Ascending aorta (tissue), 2 donors: ENCODE measurements at regions not wholly inside any gene's neighbourhood (a gene's known extent, or its start where the extent isn't known, plus 50 kb on each side); places are given as distances from the start of the nearest gene placed in this dataset.

Experiments
- DNase-seq, 2 donors: peaks; one replicate each; pipeline ENCODE4 v3.0.0-alpha.2; 2019; ENCODE audit warnings: low spot score in 2 of 2
- H3K27ac ChIP-seq, 2 donors: fragments of 200-600 bp; sonication (generic); one replicate each; pipeline ENCODE4 v1.5.1; 2016 to 2017; ENCODE audit warnings: mild to moderate bottlenecking in 1 of 2
- H3K27me3 ChIP-seq: fragments of 200-600 bp; sonication (generic); one replicate; pipeline ENCODE4 v1.5.1; 2017
- H3K36me3 ChIP-seq, 2 donors: fragments of 200-600 bp; sonication (generic); one replicate each; pipeline ENCODE4 v1.5.1; 2016
- H3K4me1 ChIP-seq, 2 donors: fragments of 200-600 bp; sonication (generic); one replicate each; pipeline ENCODE4 v1.5.1; 2016 to 2017; ENCODE audit warnings: mild to moderate bottlenecking in 1 of 2
- H3K4me3 ChIP-seq, 2 donors: fragments of 200-600 bp; sonication (generic); one replicate each; pipeline ENCODE4 v1.5.1; 2016 to 2017; ENCODE audit warnings: mild to moderate bottlenecking in 1 of 2
- H3K9me3 ChIP-seq, 2 donors: fragments of 200-600 bp; sonication (generic); one replicate each; pipeline ENCODE4 v1.5.1; 2016
- intact Hi-C: fragments of 100-400 bp; cut with DNase I; formaldehyde crosslinking; loops from one replicate; pipeline ENCODE4 v1.15.1; 2023
- TF ChIP-seq, protein P1 (sequence below), 3 experiments: fragments of 200-600 bp in 2 of 3; fragments of 450-650 bp in 1 of 3; sonication (generic) in 2 of 3; IDR thresholded peaks; one replicate each; pipeline ENCODE4 v1.5.1; 2016 to 2019; ENCODE audit warnings: antibody characterized with exemption in 3 of 3, mild to moderate bottlenecking in 1 of 3, moderate library complexity in 1 of 3

DNA sequence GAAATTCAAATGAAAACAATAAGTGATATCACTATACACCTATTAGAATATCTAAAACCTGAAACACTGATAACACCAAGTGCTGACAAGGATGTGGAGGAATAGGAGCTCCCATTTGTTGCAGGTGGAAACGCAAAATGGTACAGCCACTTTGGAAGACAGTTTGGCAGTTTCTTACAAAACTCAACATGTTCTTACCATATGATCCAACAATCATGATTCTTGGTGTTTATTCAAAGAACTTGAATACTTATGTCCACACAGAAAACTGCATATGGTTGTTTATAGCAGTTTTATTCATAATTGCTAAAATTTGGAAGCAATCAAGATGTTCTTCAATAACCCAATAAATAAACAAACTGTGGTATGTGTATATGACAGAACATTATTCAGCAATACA lies 107.9 kb downstream of the FHDC1 start:
- H3K4me1 ChIP-seq = no peaks in the 10 kb centered on the region
- H3K9me3 ChIP-seq = no peaks in the 10 kb centered on the region
- no peaks in the 10 kb centered on the region for H3K36me3 ChIP-seq
- H3K27ac ChIP-seq = no peak overlapping the region
- H3K27me3 ChIP-seq = no peaks in the 10 kb centered on the region
- intact Hi-C loops = no loop called here
- no peak for DNase-seq
- TF ChIP-seq, protein P1, sequence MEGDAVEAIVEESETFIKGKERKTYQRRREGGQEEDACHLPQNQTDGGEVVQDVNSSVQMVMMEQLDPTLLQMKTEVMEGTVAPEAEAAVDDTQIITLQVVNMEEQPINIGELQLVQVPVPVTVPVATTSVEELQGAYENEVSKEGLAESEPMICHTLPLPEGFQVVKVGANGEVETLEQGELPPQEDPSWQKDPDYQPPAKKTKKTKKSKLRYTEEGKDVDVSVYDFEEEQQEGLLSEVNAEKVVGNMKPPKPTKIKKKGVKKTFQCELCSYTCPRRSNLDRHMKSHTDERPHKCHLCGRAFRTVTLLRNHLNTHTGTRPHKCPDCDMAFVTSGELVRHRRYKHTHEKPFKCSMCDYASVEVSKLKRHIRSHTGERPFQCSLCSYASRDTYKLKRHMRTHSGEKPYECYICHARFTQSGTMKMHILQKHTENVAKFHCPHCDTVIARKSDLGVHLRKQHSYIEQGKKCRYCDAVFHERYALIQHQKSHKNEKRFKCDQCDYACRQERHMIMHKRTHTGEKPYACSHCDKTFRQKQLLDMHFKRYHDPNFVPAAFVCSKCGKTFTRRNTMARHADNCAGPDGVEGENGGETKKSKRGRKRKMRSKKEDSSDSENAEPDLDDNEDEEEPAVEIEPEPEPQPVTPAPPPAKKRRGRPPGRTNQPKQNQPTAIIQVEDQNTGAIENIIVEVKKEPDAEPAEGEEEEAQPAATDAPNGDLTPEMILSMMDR (IDR thresholded peaks at IDR 0.05) = no peak
- no peak overlapping the region for H3K4me3 ChIP-seq

DNA sequence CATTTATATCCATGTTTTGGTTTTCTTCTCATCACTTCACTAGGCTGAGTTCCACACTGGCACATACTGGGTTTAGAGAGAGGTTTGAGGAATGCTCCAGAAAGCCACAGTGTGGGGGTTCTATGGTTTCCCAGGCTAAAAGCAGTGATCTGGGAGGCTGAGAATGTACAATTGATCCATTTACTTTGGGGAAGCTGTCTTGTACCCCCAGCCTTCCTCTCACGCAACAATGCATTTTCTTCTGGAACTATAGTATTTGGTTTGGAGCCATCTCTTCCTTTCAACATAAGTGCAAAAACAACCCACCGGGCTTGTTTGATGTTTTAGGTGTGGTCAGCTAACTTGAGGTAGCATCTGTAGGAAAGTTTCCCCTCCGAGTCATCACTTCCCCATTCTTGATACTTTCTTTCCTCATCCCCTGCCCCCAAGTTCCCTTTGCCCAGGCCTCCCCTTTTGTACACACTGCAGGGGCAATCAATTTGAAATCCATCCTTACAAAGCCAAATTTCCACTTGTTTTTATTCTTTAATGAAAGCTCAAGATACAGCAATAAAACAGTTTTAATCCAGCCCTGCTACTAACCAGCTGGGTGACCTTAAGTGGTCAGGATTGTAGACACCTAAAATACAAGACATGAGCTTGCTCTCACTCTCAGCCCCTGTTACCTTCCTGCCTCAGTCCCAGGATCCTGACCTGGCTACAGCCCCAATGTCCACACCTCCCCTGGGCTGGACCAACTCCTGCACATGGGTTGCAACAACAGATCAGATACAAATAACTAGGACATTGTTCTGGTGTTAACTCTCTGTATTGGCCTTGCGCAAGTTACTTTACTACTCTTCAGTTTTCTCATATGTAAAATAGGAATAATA lies 109.2 kb downstream of the FHDC1 start:
- no peak for DNase-seq
- TF ChIP-seq, protein P1 (IDR thresholded peaks at IDR 0.05) = no peak
- no peaks in the 10 kb centered on the region for H3K9me3 ChIP-seq
- intact Hi-C loops = no loop called here
- H3K27ac ChIP-seq = no peak overlapping the region
- no peak overlapping the region for H3K4me3 ChIP-seq
- no peaks in the 10 kb centered on the region for H3K4me1 ChIP-seq
- no peaks in the 10 kb centered on the region for H3K27me3 ChIP-seq
- no peaks in the 10 kb centered on the region for H3K36me3 ChIP-seq

DNA sequence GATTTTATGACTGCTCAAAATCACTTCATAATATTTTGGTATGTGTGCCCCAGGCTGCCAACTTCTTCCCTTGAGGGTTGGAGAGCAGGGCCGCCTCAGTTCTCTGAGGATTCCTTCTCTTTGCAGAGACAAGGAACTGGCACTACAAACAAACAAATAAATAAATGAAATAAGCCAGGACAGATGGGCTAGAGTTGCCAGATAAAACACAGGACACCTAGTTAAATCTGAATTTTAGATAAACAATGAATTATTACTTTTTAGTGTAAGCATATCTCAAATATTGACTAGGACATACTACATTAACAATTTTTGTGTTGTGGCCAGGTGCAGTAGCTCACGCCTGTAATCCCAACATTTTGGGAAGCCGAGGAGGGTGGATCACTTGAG lies 122.5 kb downstream of the FHDC1 start:
- no peak for DNase-seq

DNA sequence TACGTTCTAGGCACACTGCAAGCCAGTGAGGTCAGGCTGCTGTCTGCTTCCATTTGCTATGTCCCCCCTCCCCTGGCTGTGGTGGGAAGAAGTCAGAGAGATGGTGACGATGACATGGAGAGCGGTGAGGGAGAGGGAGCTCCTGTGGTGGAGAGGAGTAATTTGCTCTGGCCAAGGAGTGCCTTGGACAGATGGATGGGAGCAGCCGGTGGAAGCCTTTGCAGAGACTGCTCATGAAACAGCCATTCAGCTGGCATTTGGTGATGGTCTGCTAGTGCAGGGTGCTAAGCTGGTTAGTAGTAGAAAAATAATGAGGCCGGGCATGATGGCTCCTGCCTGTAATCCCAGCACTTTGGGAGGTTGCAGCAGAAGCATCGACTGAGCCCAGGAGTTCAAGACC lies 124.1 kb downstream of the FHDC1 start:
- TF ChIP-seq, protein P1 (IDR thresholded peaks at IDR 0.05) = no peak
- Histone ChIP-seq H3K4me1 (no peaks in the 10 kb centered on the region), H3K27me3 (no peaks in the 10 kb centered on the region), H3K36me3 (no peaks in the 10 kb centered on the region), H3K9me3 (no peaks in the 10 kb centered on the region), H3K27ac (no peak overlapping the region), H3K4me3 (no peak overlapping the region)
- intact Hi-C loops = no loop called here
- DNase-seq = no peak

More for the DNA sequence above, 122.5 kb downstream of the FHDC1 start:
- Histone ChIP-seq H3K4me3 (no peak overlapping the region), H3K4me1 (no peaks in the 10 kb centered on the region), H3K36me3 (no peaks in the 10 kb centered on the region), H3K9me3 (no peaks in the 10 kb centered on the region), H3K27ac (no peak overlapping the region), H3K27me3 (no peaks in the 10 kb centered on the region)
- TF ChIP-seq, protein P1 (IDR thresholded peaks at IDR 0.05) = no peak
- intact Hi-C loops = no loop called here

DNA sequence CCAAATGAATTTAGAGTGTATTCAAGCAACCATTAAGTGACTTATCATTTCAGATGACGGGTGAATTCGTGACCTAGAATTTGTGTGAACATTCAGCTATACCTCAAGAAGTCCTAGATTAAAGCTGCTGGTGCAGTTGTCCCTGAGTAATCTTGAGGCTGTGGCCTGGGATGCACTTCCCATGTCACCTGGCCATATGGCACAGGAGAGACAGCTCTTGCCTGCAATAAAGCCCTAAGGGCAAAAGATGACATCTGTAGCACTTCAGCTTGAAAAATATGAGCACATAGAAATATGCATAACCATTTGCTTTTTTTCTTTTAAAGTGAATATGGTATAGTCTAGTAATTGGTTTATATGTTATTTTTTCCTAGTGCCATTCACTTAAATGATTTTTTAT lies 125.8 kb downstream of the FHDC1 start:
- intact Hi-C loops = no loop called here

More for the DNA sequence above, 125.8 kb downstream of the FHDC1 start:
- no peaks in the 10 kb centered on the region for H3K4me1 ChIP-seq
- no peak overlapping the region for H3K4me3 ChIP-seq
- no peak overlapping the region for H3K27ac ChIP-seq
- no peaks in the 10 kb centered on the region for H3K36me3 ChIP-seq
- H3K9me3 ChIP-seq = no peaks in the 10 kb centered on the region
- TF ChIP-seq, protein P1 (IDR thresholded peaks at IDR 0.05) = no peak
- H3K27me3 ChIP-seq = no peaks in the 10 kb centered on the region
- DNase-seq = no peak
